ENCODE measurements at regions not wholly inside any gene's neighbourhood (a gene's known extent, or its start where the extent isn't known, plus 50 kb on each side); places are given as distances from the start of the nearest gene placed in this dataset.

- no peak overlapping the region for H3K27ac ChIP-seq
- 92 to 94% methylated on average over 7 to 9 of the region's 9 CpGs for WGBS, 2 donors
- intact Hi-C loops (cut with DNase I) = loop anchor here (10.0 kb wide), 1 partner anchor 110 kb away; no protein-coding TSS in a partner anchor
- H3K9me3 ChIP-seq = no peaks in the 10 kb centered on the region
- DNase-seq = no peak
- H3K27me3 ChIP-seq = no peaks in the 10 kb centered on the region
- H3K36me3 ChIP-seq = no peaks in the 10 kb centered on the region
- no peak overlapping the region for H3K4me3 ChIP-seq (replicated peaks in 1 of 3)
- no peak for TF ChIP-seq CTCF (IDR thresholded peaks at IDR 0.05)
- H3K4me1 ChIP-seq = no peaks in the 10 kb centered on the region
Observed at GRCh38 chr11:134474942-134475341, 62.9 kb upstream of the B3GAT1 start.

- DNase-seq = no peak
- Histone ChIP-seq H3K9me3 (no peaks in the 10 kb centered on the region), H3K4me3 (replicated peaks in 1 of 3) (no peak overlapping the region), H3K27me3 (no peaks in the 10 kb centered on the region), H3K36me3 (no peaks in the 10 kb centered on the region), H3K4me1 (no peaks in the 10 kb centered on the region), H3K27ac (no peak overlapping the region)
- WGBS, 2 donors = 85 to 86% methylated on average over 20 of the region's 21 CpGs
- intact Hi-C loops (cut with DNase I) = loop anchor here (10.0 kb wide), 1 partner anchor 109 kb away; no protein-coding TSS in a partner anchor
- TF ChIP-seq POLR2A (IDR thresholded peaks at IDR 0.05) (no peak), CTCF (IDR thresholded peaks at IDR 0.05) (no peak)
Observed at GRCh38 chr11:134474070-134474860, 62.2 kb upstream of the B3GAT1 start.

- no peaks in the 10 kb centered on the region for H3K27me3 ChIP-seq
- WGBS, 2 donors = 76 to 78% methylated on average over 9 of the region's 9 CpGs
- no peak for TF ChIP-seq CTCF (IDR thresholded peaks at IDR 0.05)
- no peak for TF ChIP-seq POLR2A (IDR thresholded peaks at IDR 0.05)
Observed at GRCh38 chr11:134471716-134472455, 59.8 kb upstream of the B3GAT1 start.

GRCh38 chr11:134471087-134471715 lies 59.2 kb upstream of the B3GAT1 start:
- 35 to 39% methylated on average over 25 to 28 of the region's 28 CpGs for WGBS, 2 donors
- no peaks in the 10 kb centered on the region for H3K27me3 ChIP-seq

More at GRCh38 chr11:134471716-134472455, 59.8 kb upstream of the B3GAT1 start:
- no peak overlapping the region for H3K4me3 ChIP-seq (replicated peaks in 1 of 3)
- H3K4me1 ChIP-seq = no peaks in the 10 kb centered on the region
- no peaks in the 10 kb centered on the region for H3K36me3 ChIP-seq
- intact Hi-C loops (cut with DNase I) = loop anchor here (10.0 kb wide), 1 partner anchor 107 kb away; no protein-coding TSS in a partner anchor
- no peaks in the 10 kb centered on the region for H3K9me3 ChIP-seq
- no peak for DNase-seq
- H3K27ac ChIP-seq = no peak overlapping the region

More at GRCh38 chr11:134471087-134471715, 59.2 kb upstream of the B3GAT1 start:
- no peak overlapping the region for H3K27ac ChIP-seq
- no peak overlapping the region for H3K4me3 ChIP-seq (replicated peaks in 1 of 3)
- no peaks in the 10 kb centered on the region for H3K9me3 ChIP-seq
- no peaks in the 10 kb centered on the region for H3K36me3 ChIP-seq
- DNase-seq = no peak
- H3K4me1 ChIP-seq = peaks cover 6% of the 10 kb centered on the region in 2 donors
- TF ChIP-seq CTCF (IDR thresholded peaks at IDR 0.05) (no peak), POLR2A (IDR thresholded peaks at IDR 0.05) (no peak)
- intact Hi-C loops (cut with DNase I) = loop anchor here (10.0 kb wide), 1 partner anchor 106 kb away; no protein-coding TSS in a partner anchor

Measured in thyroid gland (tissue), 4 donors.